ENCODE measurements at regions not wholly inside any gene's neighbourhood (a gene's known extent, or its start where the extent isn't known, plus 50 kb on each side); places are given as distances from the start of the nearest gene placed in this dataset.

DNA sequence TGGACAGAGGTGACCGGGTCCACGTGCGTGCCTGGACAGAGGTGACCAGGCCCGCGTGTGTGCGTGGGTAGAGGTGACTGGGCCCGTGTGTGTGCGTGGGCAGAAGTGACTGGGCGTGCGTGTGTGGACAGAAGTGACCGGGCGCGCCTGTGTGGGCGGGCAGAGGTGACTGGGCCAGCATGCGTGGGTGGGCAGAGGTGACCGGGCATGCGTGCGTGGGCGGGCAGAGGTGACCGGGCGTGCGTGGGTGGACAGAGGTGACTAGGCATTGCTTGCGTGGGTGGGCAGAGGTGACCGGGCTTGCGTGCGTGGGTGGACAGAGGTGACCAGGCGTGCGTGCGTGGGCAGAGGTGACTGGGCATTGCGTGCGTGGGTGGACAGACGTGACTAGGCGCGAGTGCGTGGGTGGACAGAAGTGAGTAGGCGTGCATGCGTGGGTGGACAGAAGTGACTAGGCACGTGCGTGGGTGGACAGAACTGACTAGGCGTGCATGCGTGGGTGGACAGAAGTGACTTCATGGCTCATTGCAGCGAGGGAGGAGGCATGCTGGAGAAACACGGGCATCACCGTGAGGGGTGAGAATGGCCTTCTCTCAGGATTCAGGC lies 254.1 kb upstream of the IRX4 start:
- H3K4me3 ChIP-seq (ENCODE audit: low read depth, low read length), result no peak overlapping the region
- DNase-seq (ENCODE audit: low read depth), result no peak
- TF ChIP-seq, protein P1, sequence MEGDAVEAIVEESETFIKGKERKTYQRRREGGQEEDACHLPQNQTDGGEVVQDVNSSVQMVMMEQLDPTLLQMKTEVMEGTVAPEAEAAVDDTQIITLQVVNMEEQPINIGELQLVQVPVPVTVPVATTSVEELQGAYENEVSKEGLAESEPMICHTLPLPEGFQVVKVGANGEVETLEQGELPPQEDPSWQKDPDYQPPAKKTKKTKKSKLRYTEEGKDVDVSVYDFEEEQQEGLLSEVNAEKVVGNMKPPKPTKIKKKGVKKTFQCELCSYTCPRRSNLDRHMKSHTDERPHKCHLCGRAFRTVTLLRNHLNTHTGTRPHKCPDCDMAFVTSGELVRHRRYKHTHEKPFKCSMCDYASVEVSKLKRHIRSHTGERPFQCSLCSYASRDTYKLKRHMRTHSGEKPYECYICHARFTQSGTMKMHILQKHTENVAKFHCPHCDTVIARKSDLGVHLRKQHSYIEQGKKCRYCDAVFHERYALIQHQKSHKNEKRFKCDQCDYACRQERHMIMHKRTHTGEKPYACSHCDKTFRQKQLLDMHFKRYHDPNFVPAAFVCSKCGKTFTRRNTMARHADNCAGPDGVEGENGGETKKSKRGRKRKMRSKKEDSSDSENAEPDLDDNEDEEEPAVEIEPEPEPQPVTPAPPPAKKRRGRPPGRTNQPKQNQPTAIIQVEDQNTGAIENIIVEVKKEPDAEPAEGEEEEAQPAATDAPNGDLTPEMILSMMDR (IDR thresholded peaks at IDR 0.05; ENCODE audit: control insufficient read depth, extremely low read depth, insufficient read depth), result no peak

DNA sequence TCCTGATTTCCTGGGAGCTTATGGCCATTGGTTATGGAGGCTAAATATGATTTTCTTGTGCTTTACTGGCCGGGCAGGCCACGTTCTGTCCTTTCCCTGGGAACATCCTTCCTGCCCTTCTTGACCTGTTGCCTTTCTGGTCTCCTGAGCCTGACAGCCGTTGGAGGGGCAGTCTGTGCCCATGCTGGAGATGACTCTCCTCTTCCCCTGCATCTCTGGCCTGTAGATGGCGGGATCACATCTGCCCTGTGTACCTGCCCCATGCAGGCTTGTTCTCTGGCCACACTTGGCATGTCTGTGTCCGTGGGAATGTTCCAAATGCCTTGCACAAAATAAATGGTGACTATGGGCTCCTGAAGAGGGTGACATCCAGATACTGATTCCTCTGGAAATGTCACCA lies 253.1 kb upstream of the IRX4 start:
- H3K4me3 ChIP-seq (ENCODE audit: low read depth, low read length), result no peak overlapping the region
- DNase-seq (ENCODE audit: low read depth), result no peak
- TF ChIP-seq, protein P1 (IDR thresholded peaks at IDR 0.05; ENCODE audit: control insufficient read depth, extremely low read depth, insufficient read depth), result no peak

DNA sequence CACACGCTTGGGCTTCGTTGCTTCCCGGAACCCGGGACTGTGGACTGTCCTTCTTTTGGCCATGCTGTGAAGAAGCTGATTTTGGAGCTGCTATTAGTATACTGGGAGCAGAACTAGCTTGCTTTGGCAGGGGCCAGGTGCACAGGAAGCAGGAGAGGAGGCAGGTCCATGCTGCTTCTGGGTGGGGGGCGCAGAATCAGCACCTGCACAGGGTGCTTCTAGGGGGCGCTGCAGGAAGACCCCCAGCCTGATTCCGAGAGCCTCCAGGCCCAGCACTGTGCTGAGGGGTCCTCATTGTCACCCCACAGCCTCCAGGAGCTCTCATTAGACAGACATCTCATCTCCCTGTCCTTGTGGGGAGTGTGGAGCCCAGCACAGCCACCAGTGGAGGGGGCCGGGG lies 252.6 kb upstream of the IRX4 start:
- TF ChIP-seq, protein P1 (IDR thresholded peaks at IDR 0.05; ENCODE audit: control insufficient read depth, extremely low read depth, insufficient read depth), result no peak
- H3K4me3 ChIP-seq (ENCODE audit: low read depth, low read length), result no peak overlapping the region
- DNase-seq (ENCODE audit: low read depth), result no peak

DNA sequence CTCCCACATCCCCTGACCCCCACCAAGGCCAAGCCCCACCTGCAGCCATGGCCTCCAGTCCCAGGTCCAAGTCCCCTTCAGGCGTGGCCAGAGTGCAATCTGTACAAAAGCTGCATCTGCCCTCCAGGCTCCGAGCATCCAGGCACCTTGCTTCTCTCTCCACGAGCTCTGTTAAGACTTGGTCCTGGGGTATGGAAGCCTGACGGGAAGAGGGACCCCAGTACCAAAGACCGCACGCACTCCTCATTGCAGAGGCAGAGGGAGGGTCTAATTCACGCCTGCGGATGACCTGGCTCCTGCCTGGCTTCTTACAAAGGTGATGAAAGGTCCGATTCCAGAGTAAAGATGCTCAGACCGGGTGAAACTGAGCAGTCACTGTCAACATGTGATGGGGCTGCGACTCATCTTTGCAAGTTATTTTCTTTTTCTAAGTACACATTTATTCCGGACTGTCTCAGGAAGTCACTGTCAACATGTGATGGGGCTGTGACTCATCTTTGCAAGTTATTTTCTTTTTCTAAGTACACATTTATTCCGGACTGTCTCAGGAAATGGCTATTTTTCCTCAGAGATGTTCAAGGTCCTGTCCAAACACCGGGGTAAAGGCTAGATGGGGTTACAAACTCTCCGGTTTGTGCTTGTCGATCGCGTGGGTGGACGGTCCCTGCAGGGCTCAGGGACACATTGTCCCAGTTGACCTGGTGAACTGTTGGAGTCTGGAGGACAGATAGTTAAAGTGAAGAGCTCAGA lies 252.0 kb upstream of the IRX4 start:
- DNase-seq (ENCODE audit: low read depth), result no peak
- H3K4me3 ChIP-seq (ENCODE audit: low read depth, low read length), result no peak overlapping the region
- TF ChIP-seq, protein P1 (IDR thresholded peaks at IDR 0.05; ENCODE audit: control insufficient read depth, extremely low read depth, insufficient read depth), result no peak

DNA sequence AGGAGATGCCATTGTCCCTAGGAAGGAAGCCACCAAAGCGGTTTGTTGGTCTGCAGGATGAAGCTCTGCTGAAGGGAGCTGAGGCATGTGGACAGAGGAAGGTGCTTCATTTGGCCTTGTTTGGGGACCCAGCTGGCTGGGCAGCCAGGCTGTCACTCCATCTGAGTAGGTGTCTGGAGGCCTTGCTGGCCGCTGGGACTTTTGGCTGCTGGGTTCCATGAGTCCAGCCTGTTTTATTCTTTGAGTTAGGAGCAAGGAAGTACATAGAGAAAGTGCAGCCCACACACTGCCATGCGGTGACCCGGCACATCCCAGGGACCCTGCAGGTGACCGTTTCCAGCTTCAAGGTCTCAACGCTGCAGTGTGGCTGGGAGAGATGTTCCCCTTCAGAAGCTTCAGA lies 251.2 kb upstream of the IRX4 start:
- DNase-seq (ENCODE audit: low read depth), result no peak
- no peak overlapping the region for H3K4me3 ChIP-seq (ENCODE audit: low read depth, low read length)
- TF ChIP-seq, protein P1 (IDR thresholded peaks at IDR 0.05; ENCODE audit: control insufficient read depth, extremely low read depth, insufficient read depth), result no peak

DNA sequence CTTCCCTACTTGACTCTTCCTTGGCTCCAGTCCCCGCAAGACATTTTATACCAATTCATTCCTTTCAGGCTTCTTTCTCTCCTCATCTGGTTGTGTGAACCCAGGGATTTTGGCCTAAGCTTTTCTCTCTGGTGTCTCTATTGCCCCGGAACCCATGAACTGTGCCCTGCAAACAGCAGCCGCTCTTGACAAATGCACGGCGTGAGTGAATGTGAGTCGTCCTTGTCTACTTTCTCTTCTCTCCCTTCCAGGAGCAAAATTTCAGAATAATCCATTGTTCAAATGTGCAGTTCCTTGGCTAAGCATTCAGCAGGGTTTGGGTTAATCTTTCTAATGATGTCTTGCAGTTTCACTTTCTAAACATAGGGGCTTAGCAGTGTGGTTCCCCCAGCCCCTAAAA lies 250.4 kb upstream of the IRX4 start:
- no peak overlapping the region for H3K4me3 ChIP-seq (ENCODE audit: low read depth, low read length)
- TF ChIP-seq, protein P1 (IDR thresholded peaks at IDR 0.05; ENCODE audit: control insufficient read depth, extremely low read depth, insufficient read depth), result no peak
- no peak for DNase-seq (ENCODE audit: low read depth)

DNA sequence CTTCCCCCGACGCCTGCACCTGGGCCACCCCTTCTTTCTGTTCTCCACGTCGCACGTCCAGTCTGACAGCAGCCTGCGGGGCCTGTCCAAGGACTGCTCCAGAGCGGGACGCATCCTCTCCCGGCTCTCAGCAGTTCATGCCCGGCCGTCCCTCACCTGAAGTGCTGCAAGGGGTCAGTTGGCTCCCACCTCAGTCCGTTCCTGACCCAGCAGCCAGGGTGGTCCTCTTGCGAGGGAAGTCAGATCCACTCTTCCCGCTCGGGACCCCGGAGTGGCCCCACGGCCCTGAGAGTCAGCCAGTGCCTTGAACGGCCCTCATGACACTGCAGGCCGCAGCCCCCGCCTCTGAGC lies 249.7 kb upstream of the IRX4 start:
- DNase-seq (ENCODE audit: low read depth), result no peak
- TF ChIP-seq, protein P1 (IDR thresholded peaks at IDR 0.05; ENCODE audit: control insufficient read depth, extremely low read depth, insufficient read depth), result no peak
- no peak overlapping the region for H3K4me3 ChIP-seq (ENCODE audit: low read depth, low read length)
